ENCODE measurements at regions not wholly inside any gene's neighbourhood (a gene's known extent, or its start where the extent isn't known, plus 50 kb on each side); places are given as distances from the start of the nearest gene placed in this dataset.
A peak's percentile ranks its signal among the peaks of the same experiment; 100 is the strongest.

DNA sequence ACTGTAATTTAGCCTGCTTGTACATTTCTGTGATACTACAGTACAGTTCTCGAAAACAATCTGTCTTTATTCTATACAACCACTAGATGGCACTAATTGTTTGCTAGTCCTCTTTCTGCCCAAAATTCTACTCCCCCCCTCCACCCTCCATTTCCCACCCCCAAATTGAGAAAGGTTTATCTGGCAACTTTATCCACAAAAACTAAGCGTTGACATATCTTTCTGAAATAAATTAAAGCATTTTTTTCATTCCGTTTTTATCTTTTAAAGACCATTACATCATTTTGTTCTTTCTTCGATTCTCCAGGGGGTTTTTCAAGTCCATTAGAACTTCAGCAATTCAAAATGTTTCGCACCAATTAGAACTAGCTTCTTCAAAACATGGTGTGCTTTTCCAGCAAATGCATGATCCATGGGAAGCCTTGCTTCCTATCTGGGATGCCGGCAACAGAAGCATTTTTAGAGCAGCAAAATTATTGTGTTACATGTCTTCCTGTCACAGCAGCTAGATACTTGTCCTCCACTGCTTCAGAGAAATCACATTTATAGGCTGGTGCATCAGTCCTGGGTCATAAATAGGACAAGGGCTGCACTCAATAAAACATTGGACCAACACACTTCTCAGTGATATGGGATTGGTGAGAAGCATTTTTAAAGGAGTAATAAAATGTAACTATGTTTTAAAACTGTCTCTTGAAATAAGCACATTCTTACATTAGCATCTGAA, 241.3 kb downstream of the PAX3 start:
- TF ChIP-seq, protein P1, sequence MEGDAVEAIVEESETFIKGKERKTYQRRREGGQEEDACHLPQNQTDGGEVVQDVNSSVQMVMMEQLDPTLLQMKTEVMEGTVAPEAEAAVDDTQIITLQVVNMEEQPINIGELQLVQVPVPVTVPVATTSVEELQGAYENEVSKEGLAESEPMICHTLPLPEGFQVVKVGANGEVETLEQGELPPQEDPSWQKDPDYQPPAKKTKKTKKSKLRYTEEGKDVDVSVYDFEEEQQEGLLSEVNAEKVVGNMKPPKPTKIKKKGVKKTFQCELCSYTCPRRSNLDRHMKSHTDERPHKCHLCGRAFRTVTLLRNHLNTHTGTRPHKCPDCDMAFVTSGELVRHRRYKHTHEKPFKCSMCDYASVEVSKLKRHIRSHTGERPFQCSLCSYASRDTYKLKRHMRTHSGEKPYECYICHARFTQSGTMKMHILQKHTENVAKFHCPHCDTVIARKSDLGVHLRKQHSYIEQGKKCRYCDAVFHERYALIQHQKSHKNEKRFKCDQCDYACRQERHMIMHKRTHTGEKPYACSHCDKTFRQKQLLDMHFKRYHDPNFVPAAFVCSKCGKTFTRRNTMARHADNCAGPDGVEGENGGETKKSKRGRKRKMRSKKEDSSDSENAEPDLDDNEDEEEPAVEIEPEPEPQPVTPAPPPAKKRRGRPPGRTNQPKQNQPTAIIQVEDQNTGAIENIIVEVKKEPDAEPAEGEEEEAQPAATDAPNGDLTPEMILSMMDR (IDR thresholded peaks at IDR 0.05; ENCODE audit: control extremely low read depth in 1 of 3, insufficient read depth in 1 of 3, low read depth in 1 of 3, low read length in 3 of 3), result peak in 2 of 3 experiments; percentile 32 to 46; a peak in 2 of 4 replicates
- TF ChIP-seq SIN3A (conservative IDR thresholded peaks at IDR 0.05 in 1 of 2, IDR thresholded peaks at IDR 0.05 in 1 of 2; ENCODE audit: low read depth in 1 of 2, low read length in 2 of 2), result no peak
- TF ChIP-seq RBBP5 (IDR thresholded peaks at IDR 0.05; ENCODE audit: borderline replicate concordance, low read depth, low read length), result no peak
- TF ChIP-seq, protein P2, sequence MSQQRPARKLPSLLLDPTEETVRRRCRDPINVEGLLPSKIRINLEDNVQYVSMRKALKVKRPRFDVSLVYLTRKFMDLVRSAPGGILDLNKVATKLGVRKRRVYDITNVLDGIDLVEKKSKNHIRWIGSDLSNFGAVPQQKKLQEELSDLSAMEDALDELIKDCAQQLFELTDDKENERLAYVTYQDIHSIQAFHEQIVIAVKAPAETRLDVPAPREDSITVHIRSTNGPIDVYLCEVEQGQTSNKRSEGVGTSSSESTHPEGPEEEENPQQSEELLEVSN (IDR thresholded peaks at IDR 0.05), result no peak
- no peak for TF ChIP-seq YY1 (IDR thresholded peaks at IDR 0.05; ENCODE audit: low read depth, low read length)
- no peak for TF ChIP-seq POLR2AphosphoS5 (IDR thresholded peaks at IDR 0.05; ENCODE audit: low read depth, low read length)
- no peak for TF ChIP-seq HDAC6 (IDR thresholded peaks at IDR 0.05; ENCODE audit: low read depth, low read length)
- TF ChIP-seq POLR2A (IDR thresholded peaks at IDR 0.05; ENCODE audit: control extremely low read depth in 1 of 2, low read depth in 2 of 2, low read length in 2 of 2), result no peak
- TF ChIP-seq JUND (IDR thresholded peaks at IDR 0.05; ENCODE audit: low read length), result no peak
- no peak for TF ChIP-seq SIRT6 (IDR thresholded peaks at IDR 0.05; ENCODE audit: low read length)
- TF ChIP-seq BRCA1 (IDR thresholded peaks at IDR 0.05; ENCODE audit: low read depth, low read length), result no peak

Data from H1 (cell line).